ENCODE measurements at regions not wholly inside any gene's neighbourhood (a gene's known extent, or its start where the extent isn't known, plus 50 kb on each side); places are given as distances from the start of the nearest gene placed in this dataset.
A peak's percentile ranks its signal among the peaks of the same experiment; 100 is the strongest.
"Not testable (repeated sequence)": the region's sequence is repeated elsewhere in the genome, so short reads cannot be mapped to it uniquely, and the experiment has no call there.

DNA sequence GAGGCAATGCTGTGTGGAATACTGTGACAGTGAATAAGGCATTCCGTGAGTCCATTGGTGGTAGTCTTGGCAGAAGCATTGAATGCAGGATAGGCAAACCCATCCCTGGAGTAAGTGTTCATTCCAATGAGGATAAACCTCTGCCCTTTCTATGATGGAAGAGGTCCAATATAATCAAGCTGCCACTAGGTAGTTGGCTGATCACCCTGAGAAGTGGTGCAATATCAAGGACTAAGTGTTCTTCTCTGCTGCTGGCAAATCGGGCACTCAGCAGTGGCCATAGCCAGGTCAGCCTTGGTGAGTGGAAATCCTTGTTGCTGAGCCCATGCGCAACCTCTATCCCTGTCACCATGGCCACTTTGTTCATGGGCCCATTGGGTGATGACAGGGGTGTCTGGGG is 70.1 kb downstream of the FBXO4 start:
- no peak for DNase-seq (ENCODE audit: low spot score)
- TF ChIP-seq, protein P1, sequence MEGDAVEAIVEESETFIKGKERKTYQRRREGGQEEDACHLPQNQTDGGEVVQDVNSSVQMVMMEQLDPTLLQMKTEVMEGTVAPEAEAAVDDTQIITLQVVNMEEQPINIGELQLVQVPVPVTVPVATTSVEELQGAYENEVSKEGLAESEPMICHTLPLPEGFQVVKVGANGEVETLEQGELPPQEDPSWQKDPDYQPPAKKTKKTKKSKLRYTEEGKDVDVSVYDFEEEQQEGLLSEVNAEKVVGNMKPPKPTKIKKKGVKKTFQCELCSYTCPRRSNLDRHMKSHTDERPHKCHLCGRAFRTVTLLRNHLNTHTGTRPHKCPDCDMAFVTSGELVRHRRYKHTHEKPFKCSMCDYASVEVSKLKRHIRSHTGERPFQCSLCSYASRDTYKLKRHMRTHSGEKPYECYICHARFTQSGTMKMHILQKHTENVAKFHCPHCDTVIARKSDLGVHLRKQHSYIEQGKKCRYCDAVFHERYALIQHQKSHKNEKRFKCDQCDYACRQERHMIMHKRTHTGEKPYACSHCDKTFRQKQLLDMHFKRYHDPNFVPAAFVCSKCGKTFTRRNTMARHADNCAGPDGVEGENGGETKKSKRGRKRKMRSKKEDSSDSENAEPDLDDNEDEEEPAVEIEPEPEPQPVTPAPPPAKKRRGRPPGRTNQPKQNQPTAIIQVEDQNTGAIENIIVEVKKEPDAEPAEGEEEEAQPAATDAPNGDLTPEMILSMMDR (IDR thresholded peaks at IDR 0.05; ENCODE audit: extremely low read depth, missing control alignments): no peak

DNA sequence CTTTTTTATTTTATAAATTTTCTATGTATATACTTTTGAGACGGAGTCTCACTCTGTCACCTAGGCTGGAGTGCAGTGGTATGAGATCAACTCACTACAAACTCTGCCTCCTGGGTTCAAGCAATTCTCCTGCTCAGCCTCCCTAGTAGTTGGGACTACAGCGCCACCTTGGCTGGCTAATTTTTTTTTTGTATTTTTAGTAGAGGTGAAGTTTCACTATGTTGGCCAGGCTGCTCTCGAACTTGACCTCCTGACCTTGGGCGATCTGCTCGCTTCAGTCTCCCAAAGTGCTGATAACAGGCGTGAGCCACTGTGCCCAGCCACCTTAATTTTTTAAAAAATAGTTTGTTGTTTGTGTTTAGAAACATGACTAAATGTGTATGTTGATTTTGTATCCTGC is 76.6 kb downstream of the FBXO4 start:
- TF ChIP-seq, protein P1 (IDR thresholded peaks at IDR 0.05; ENCODE audit: extremely low read depth, missing control alignments): no peak
- DNase-seq (ENCODE audit: low spot score): no peak

DNA sequence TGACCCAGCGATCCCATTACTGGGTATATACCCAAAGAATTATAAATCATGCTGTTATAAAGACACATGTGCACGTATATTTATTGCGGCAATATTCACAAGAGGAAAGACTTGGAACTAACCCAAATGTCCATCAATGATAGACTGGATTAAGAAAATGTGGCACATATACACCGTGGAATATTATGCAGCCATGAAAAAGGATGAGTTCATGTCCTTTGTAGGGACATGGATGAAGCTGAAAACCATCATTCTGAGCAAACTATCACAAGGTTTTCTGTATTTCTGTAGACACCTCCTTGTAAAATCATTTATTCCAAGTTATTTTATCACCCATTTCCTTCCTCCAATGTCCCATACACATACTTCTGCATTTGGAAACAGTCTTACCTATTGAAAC is 78.8 kb downstream of the FBXO4 start:
- DNase-seq (ENCODE audit: low spot score): not testable (repeated sequence)

DNA sequence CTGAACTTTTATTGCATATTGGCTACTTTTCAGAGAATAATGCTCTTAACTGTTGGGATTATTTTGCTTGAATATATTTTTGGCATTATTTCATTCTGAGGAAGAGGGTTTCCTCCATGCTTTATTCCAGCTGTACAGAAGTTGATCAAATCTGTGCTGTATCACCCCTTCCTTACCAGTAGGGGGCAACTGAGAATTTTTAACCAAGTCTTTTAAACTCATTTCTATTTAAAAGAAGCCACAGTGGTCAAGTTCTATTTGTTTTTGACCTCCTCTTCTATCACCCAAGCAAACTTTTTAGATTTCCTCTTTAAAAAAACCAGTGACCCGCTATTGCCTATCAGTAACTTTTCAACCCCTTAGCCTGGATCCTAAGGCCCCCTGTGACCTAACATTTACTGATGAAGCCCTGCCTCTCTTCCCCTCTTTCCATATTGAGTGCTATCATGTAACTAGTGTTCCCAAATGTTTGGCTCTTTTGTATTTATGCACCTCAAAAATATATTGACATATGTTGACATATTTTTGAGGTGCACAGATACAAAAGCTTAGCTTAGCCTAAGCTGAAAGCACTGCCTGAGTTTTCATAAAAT is 80.6 kb downstream of the FBXO4 start:
- TF ChIP-seq, protein P1 (IDR thresholded peaks at IDR 0.05; ENCODE audit: extremely low read depth, missing control alignments): peak; percentile 41
- DNase-seq (ENCODE audit: low spot score): peak; percentile 12

DNA sequence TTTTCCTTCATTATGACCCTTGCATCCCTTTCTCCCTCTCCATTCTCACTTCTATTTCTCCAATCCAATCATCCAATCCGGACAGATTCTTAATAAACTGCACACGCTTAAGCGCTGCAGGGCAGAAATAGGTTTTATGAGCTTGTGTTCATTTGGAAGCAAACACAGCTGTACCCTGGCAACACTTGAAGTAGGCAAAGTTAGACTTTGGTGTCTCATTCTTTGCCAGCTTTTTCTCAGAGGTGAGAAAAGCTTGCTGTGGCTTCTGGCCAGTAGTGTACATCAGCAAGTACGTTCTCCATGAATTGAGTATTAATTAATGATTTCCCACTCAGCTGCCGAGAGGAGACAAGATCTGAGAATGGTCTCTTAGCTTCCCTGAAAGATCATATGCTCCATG is 88.5 kb downstream of the FBXO4 start:
- TF ChIP-seq, protein P1 (IDR thresholded peaks at IDR 0.05; ENCODE audit: extremely low read depth, missing control alignments): no peak

DNA sequence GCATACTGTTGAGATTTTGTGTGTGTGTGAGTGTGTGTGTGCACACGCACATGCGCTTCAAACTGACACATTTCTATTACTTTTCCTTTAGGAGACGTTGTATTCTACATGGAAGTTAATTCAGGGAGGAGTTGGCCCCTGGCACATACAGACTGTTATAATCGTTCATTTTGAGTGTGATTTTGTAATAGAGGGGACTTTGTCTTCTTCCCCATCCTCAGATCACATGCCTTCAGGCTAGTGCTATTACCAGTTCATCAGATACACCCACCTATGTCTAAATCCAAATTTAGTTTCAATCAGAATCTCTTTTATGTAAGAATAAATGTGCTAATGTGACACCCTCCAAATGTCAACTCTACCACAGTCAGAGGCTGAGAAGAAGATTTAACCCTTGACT is 90.2 kb downstream of the FBXO4 start:
- TF ChIP-seq, protein P1 (IDR thresholded peaks at IDR 0.05; ENCODE audit: extremely low read depth, missing control alignments): no peak
- DNase-seq (ENCODE audit: low spot score): no peak

More for the DNA sequence above, 88.5 kb downstream of the FBXO4 start:
- DNase-seq (ENCODE audit: low spot score): no peak

DNA sequence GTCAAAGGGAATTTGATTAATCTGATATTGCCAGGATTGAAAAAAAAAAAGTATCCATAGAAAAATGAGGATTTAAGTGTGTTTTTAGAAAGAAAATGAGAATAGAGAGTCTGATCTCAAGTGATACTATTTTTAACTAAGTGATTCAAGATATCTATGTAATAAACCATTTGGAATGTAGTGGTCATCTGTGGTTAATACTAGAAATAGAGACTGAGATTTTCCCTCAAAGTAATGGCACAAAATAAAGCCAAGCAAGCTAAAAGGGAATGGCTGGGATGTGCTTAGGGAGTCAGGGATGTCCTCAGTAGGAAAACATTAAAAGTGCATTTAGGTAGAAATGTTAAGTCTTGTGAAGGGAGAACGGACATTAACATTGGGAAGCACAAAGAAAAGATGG is 90.6 kb downstream of the FBXO4 start:
- TF ChIP-seq, protein P1 (IDR thresholded peaks at IDR 0.05; ENCODE audit: extremely low read depth, missing control alignments): no peak
- DNase-seq (ENCODE audit: low spot score): no peak

DNA sequence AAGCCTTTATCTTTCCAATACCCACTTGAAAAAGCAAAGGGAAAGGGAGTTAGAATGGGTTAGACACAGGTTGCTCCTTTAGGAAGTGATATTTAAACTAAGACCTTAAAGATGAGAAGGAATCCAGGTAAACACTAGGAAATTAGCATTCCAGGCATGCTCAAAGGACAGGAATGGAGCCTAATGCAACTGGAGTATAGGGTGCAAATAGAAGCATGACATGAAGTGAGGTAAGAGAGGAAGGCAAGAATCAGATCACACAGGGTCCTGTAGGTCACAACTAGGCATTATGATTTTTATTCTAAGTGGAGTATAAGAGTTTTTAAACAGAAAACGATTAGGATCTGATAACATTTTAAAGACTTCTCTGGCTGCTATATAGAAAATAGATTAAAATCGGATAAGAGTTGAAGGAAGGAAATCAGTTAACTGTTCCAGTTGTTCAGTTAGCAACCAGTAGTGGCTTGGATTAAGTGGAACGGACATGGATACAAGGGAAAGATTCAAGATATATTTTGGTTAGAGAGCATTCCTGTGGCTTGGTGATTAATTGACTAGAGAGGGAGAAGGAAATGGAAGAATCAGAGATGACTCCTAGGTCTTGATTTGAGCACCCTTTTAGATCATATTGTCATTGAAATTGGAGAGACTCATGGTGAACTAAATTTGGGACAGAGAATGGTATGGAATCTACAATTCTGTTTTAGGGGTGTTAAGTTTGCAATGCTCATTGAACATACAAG is 95.9 kb downstream of the FBXO4 start:
- DNase-seq (ENCODE audit: low spot score): no peak
- TF ChIP-seq, protein P1 (IDR thresholded peaks at IDR 0.05; ENCODE audit: extremely low read depth, missing control alignments): no peak
